ENCODE measurements at regions not wholly inside any gene's neighbourhood (a gene's known extent, or its start where the extent isn't known, plus 50 kb on each side); places are given as distances from the start of the nearest gene placed in this dataset.

DNA sequence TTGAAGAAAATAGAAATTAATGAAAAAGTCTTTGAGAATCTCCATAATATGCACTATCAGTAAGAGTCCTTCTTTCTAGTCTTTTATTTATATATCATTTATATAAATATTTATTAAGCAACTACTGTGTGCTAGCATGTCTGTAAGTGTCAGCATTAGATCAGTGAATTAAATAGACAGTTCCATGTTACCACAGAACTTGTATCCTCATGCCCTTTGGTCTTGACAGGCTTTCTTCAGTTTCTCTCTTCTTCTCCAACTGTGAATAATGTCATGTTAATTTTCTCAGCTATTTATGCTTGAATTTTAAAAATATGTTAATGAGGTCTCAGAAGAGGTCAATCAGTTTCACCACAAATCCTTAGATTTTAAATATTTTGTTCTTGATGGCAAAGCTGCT is 389.6 kb upstream of the TRAM1L1 start:
- TF ChIP-seq, protein P1, sequence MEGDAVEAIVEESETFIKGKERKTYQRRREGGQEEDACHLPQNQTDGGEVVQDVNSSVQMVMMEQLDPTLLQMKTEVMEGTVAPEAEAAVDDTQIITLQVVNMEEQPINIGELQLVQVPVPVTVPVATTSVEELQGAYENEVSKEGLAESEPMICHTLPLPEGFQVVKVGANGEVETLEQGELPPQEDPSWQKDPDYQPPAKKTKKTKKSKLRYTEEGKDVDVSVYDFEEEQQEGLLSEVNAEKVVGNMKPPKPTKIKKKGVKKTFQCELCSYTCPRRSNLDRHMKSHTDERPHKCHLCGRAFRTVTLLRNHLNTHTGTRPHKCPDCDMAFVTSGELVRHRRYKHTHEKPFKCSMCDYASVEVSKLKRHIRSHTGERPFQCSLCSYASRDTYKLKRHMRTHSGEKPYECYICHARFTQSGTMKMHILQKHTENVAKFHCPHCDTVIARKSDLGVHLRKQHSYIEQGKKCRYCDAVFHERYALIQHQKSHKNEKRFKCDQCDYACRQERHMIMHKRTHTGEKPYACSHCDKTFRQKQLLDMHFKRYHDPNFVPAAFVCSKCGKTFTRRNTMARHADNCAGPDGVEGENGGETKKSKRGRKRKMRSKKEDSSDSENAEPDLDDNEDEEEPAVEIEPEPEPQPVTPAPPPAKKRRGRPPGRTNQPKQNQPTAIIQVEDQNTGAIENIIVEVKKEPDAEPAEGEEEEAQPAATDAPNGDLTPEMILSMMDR (IDR thresholded peaks at IDR 0.05; ENCODE audit: insufficient read depth, low read length, poor library complexity, severe bottlenecking) = no peak
- H3K4me3 ChIP-seq (replicated peaks; ENCODE audit: low read depth, low read length) = no peak overlapping the region
- H3K27me3 ChIP-seq (replicated peaks; ENCODE audit: control insufficient read depth, insufficient read depth, low read length) = no peaks in the 10 kb centered on the region
- H3K36me3 ChIP-seq (ENCODE audit: control insufficient read depth, insufficient read depth, low read length) = no peaks in the 10 kb centered on the region
- no peak for DNase-seq (ENCODE audit: extremely low read depth, insufficient read length)

DNA sequence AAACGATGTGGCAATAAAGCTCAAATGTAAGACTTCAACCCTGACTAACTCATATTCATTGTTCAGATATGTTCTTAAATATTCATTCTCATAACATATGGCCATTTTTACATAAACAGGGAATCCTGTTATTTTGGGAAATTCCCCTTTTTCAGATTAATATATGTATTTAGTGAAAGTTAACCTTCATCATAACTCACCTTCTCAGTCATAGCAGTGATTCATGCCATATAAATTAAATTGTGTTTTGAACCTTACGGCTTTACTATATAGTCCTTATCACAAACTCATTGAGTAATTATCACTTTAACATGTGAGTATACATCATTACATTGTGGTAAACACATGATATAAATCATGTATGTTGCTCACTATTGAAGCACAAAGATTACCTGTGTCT is 392.5 kb upstream of the TRAM1L1 start:
- H3K4me3 ChIP-seq (replicated peaks; ENCODE audit: low read depth, low read length) = no peak overlapping the region
- no peaks in the 10 kb centered on the region for H3K36me3 ChIP-seq (ENCODE audit: control insufficient read depth, insufficient read depth, low read length)
- TF ChIP-seq, protein P1 (IDR thresholded peaks at IDR 0.05; ENCODE audit: insufficient read depth, low read length, poor library complexity, severe bottlenecking) = no peak
- H3K27me3 ChIP-seq (replicated peaks; ENCODE audit: control insufficient read depth, insufficient read depth, low read length) = no peaks in the 10 kb centered on the region
- no peak for DNase-seq (ENCODE audit: extremely low read depth, insufficient read length)

DNA sequence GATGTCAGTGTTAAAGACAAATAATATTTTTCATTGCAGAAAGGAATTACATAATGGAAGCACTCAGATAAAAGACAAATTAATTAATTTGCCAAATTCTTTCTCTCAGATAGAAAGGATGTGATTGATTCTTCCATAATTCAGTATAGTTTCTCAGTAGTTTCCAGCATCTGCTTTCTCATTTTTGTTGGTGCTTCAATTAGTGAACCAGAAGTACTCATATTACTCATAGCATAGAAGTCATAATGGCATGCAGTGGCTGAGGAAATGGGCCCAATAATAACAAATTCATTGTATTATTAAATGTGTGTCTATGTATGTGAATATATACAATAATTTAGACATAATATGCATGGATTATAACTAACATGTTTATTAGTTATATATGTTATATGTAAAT is 393.3 kb upstream of the TRAM1L1 start:
- Histone ChIP-seq H3K4me3 (replicated peaks; ENCODE audit: low read depth, low read length) (no peak overlapping the region), H3K27me3 (replicated peaks; ENCODE audit: control insufficient read depth, insufficient read depth, low read length) (no peaks in the 10 kb centered on the region), H3K36me3 (ENCODE audit: control insufficient read depth, insufficient read depth, low read length) (no peaks in the 10 kb centered on the region)
- no peak for DNase-seq (ENCODE audit: extremely low read depth, insufficient read length)
- TF ChIP-seq, protein P1 (IDR thresholded peaks at IDR 0.05; ENCODE audit: insufficient read depth, low read length, poor library complexity, severe bottlenecking) = no peak

DNA sequence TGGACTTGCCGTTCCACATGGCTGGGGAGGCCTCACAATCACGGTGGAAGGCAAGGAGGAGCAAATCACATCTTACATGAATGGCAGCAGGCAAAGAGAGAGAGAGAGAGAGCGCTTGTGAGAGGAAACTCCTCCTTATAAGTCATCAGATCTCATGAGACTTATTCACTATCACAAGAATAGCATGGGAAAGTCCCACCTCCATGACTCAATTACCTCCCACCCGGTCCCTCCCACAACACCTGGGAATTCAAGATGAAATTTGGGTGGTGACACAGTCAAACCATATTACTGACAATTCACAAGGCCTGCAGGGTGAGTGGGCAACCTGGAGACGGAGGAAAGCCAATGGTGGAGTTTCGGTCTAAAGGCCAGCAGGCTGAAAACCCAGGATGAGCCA is 394.3 kb upstream of the TRAM1L1 start:
- Histone ChIP-seq H3K36me3 (ENCODE audit: control insufficient read depth, insufficient read depth, low read length) (no peaks in the 10 kb centered on the region), H3K4me3 (replicated peaks; ENCODE audit: low read depth, low read length) (no peak overlapping the region), H3K27me3 (replicated peaks; ENCODE audit: control insufficient read depth, insufficient read depth, low read length) (no peaks in the 10 kb centered on the region)
- DNase-seq (ENCODE audit: extremely low read depth, insufficient read length) = no peak
- TF ChIP-seq, protein P1 (IDR thresholded peaks at IDR 0.05; ENCODE audit: insufficient read depth, low read length, poor library complexity, severe bottlenecking) = no peak

DNA sequence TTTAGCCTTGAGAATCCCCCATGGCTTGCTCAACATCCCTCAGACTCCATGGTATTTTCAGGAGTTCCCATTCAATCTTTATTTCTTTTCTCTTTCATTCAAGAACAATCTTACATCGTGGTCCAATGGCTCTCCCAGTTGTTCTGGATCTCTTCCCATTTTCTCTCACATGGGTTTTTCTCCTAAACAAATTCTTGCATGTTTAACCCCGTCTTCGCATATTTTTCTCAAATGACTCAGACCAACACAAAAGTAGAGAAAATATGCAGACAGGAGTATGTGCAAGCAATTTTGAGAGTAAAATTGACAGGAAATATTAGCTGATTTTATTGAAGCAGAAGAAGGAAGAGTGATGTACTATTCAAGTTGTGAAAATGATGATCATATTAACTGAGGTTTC is 396.4 kb upstream of the TRAM1L1 start:
- no peak for DNase-seq (ENCODE audit: extremely low read depth, insufficient read length)
- TF ChIP-seq, protein P1 (IDR thresholded peaks at IDR 0.05; ENCODE audit: insufficient read depth, low read length, poor library complexity, severe bottlenecking) = no peak
- H3K36me3 ChIP-seq (ENCODE audit: control insufficient read depth, insufficient read depth, low read length) = no peaks in the 10 kb centered on the region
- no peak overlapping the region for H3K4me3 ChIP-seq (replicated peaks; ENCODE audit: low read depth, low read length)
- H3K27me3 ChIP-seq (replicated peaks; ENCODE audit: control insufficient read depth, insufficient read depth, low read length) = no peaks in the 10 kb centered on the region

DNA sequence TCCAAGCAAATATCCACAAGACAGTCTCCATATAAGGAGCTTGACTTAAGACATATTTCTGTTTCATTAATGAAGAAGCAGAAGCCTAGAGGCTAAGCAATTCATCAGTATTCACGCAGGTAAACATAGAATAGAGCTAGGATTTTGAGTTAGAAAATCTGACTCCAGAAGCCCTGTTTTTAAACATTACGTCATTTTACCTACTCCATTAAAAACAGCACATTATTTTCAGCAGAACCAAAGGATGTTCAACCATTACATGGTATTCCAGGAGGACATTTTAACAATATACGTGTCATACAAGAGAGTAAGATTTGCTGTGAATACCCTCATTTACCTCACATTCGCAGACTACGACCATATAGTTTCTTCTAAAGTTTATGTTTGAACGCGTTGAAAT is 403.3 kb upstream of the TRAM1L1 start:
- no peak overlapping the region for H3K4me3 ChIP-seq (replicated peaks; ENCODE audit: low read depth, low read length)
- no peaks in the 10 kb centered on the region for H3K27me3 ChIP-seq (replicated peaks; ENCODE audit: control insufficient read depth, insufficient read depth, low read length)
- H3K36me3 ChIP-seq (ENCODE audit: control insufficient read depth, insufficient read depth, low read length) = no peaks in the 10 kb centered on the region
- DNase-seq (ENCODE audit: extremely low read depth, insufficient read length) = no peak
- TF ChIP-seq, protein P1 (IDR thresholded peaks at IDR 0.05; ENCODE audit: insufficient read depth, low read length, poor library complexity, severe bottlenecking) = no peak

All from GM06990 (cell line).